ENCODE measurements at regions not wholly inside any gene's neighbourhood (a gene's known extent, or its start where the extent isn't known, plus 50 kb on each side); places are given as distances from the start of the nearest gene placed in this dataset.

GRCh38 chr5:61813361-61813760, 481.3 kb downstream of the ZSWIM6 start:
- no peak overlapping the region for H3K27ac ChIP-seq (ENCODE audit: low read length)
- DNase-seq (no peak), ATAC-seq (ENCODE audit: insufficient read depth, low read depth) (no peak)
- H3K9me3 ChIP-seq (ENCODE audit: insufficient read depth, low read length, severe bottlenecking): no peaks in the 10 kb centered on the region
- H3K4me3 ChIP-seq (ENCODE audit: low read depth in 1 of 2, low read length in 2 of 2): no peak overlapping the region
- H3K9ac ChIP-seq (ENCODE audit: low read depth, low read length): no peak overlapping the region
- H3K4me1 ChIP-seq (ENCODE audit: insufficient read depth, low read length): no peaks in the 10 kb centered on the region
- no peaks in the 10 kb centered on the region for H4K20me1 ChIP-seq (ENCODE audit: insufficient read depth, low read length)
- no peaks in the 10 kb centered on the region for H3K36me3 ChIP-seq (ENCODE audit: insufficient read depth, low read length)
- TF ChIP-seq CTCF (IDR thresholded peaks at IDR 0.05; ENCODE audit: borderline replicate concordance, extremely low read depth, low read length, poor library complexity, severe bottlenecking): no peak
- TF ChIP-seq EZH2 (IDR thresholded peaks at IDR 0.05; ENCODE audit: borderline replicate concordance, low read depth, low read length, severe bottlenecking): no peak
- no peak overlapping the region for H3K4me2 ChIP-seq (ENCODE audit: insufficient read depth, low read length)
- H3K27me3 ChIP-seq (ENCODE audit: insufficient read depth, low read length, poor library complexity): no peaks in the 10 kb centered on the region
- H3K79me2 ChIP-seq (ENCODE audit: insufficient read depth, low read length): no peaks in the 10 kb centered on the region
- H2AFZ ChIP-seq (ENCODE audit: low read depth, low read length): no peak overlapping the region

DNA sequence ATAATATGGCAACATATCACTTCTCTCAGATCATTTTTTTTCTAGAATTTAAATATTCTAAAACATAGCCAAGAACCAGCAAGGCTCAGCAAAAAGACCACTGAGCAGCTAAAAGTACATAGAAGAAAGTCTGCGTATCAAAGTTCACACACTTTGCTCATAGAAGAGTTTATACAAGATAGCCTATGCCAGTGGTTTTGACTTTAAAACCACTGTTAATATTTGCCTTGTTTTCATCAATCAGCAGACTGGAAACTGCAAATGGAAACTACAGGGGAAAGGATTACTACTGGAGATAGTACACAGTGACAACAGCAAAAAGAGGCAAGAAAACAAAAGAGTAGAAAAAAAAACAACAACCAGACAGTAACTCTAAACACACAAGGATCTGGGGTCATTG, 483.3 kb downstream of the ZSWIM6 start:
- Histone ChIP-seq H3K9me3 (ENCODE audit: insufficient read depth, low read length, severe bottlenecking) (no peaks in the 10 kb centered on the region), H3K4me2 (ENCODE audit: insufficient read depth, low read length) (no peak overlapping the region), H3K36me3 (ENCODE audit: insufficient read depth, low read length) (no peaks in the 10 kb centered on the region), H4K20me1 (ENCODE audit: insufficient read depth, low read length) (no peaks in the 10 kb centered on the region), H2AFZ (ENCODE audit: low read depth, low read length) (no peak overlapping the region), H3K4me1 (ENCODE audit: insufficient read depth, low read length) (no peaks in the 10 kb centered on the region), H3K9ac (ENCODE audit: low read depth, low read length) (no peak overlapping the region), H3K27ac (ENCODE audit: low read length) (no peak overlapping the region), H3K4me3 (ENCODE audit: low read depth in 1 of 2, low read length in 2 of 2) (no peak overlapping the region), H3K27me3 (ENCODE audit: insufficient read depth, low read length, poor library complexity) (no peaks in the 10 kb centered on the region), H3K79me2 (ENCODE audit: insufficient read depth, low read length) (no peaks in the 10 kb centered on the region)
- DNase-seq (no peak), ATAC-seq (ENCODE audit: insufficient read depth, low read depth) (no peak)
- TF ChIP-seq CTCF (IDR thresholded peaks at IDR 0.05; ENCODE audit: borderline replicate concordance, extremely low read depth, low read length, poor library complexity, severe bottlenecking) (no peak), EZH2 (IDR thresholded peaks at IDR 0.05; ENCODE audit: borderline replicate concordance, low read depth, low read length, severe bottlenecking) (no peak)

DNA sequence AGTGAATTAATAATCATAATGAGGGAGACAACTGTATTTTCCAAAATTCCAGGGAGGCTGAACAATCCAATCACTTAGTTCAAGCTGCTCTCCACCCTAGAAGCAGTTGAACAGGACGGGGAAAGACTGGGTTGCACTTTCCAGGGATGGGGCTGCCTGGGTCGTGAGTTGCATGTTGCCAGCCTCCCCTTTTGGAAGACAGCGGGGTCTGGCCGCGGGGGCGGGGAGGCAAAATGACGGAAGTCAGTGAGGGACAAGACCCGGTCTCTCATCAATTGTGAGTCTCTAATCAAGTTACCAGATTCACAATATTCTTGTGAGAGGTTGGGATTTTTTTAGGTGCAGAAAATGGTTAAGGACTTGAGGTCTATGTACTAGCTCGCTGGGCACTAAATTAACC, 484.1 kb downstream of the ZSWIM6 start:
- no peak overlapping the region for H3K27ac ChIP-seq (ENCODE audit: low read length)
- H3K4me3 ChIP-seq (ENCODE audit: low read depth in 1 of 2, low read length in 2 of 2): no peak overlapping the region
- no peak for DNase-seq
- no peak overlapping the region for H2AFZ ChIP-seq (ENCODE audit: low read depth, low read length)
- H3K4me1 ChIP-seq (ENCODE audit: insufficient read depth, low read length): no peaks in the 10 kb centered on the region
- no peaks in the 10 kb centered on the region for H3K9me3 ChIP-seq (ENCODE audit: insufficient read depth, low read length, severe bottlenecking)
- no peaks in the 10 kb centered on the region for H4K20me1 ChIP-seq (ENCODE audit: insufficient read depth, low read length)
- no peak overlapping the region for H3K9ac ChIP-seq (ENCODE audit: low read depth, low read length)
- no peak overlapping the region for H3K4me2 ChIP-seq (ENCODE audit: insufficient read depth, low read length)
- no peak for ATAC-seq (ENCODE audit: insufficient read depth, low read depth)
- H3K79me2 ChIP-seq (ENCODE audit: insufficient read depth, low read length): no peaks in the 10 kb centered on the region
- H3K27me3 ChIP-seq (ENCODE audit: insufficient read depth, low read length, poor library complexity): no peaks in the 10 kb centered on the region
- TF ChIP-seq CTCF (IDR thresholded peaks at IDR 0.05; ENCODE audit: borderline replicate concordance, extremely low read depth, low read length, poor library complexity, severe bottlenecking) (no peak), EZH2 (IDR thresholded peaks at IDR 0.05; ENCODE audit: borderline replicate concordance, low read depth, low read length, severe bottlenecking) (no peak)
- H3K36me3 ChIP-seq (ENCODE audit: insufficient read depth, low read length): no peaks in the 10 kb centered on the region
